Neuronal stem cell (in vitro differentiated cells): ENCODE measurements at regions not wholly inside any gene's neighbourhood (a gene's known extent, or its start where the extent isn't known, plus 50 kb on each side); places are given as distances from the start of the nearest gene placed in this dataset.

ENCODE experiments used
- DNase-seq: peaks from one replicate; pipeline ENCODE4 v3.0.0-alpha.2; 2013; ENCODE audit warnings: low spot score
- H2AFZ ChIP-seq: one replicate; pipeline ENCODE4 v1.6.1; 2013; ENCODE audit warnings: mild to moderate bottlenecking, low read length, inconsistent platforms
- H2AK5ac ChIP-seq: 2 replicates; pipeline ENCODE4 v1.6.1; 2013; ENCODE audit warnings: low read depth, mild to moderate bottlenecking, inconsistent platforms, low read length, moderate library complexity, mixed read lengths
- H2BK120ac ChIP-seq: 2 replicates; pipeline ENCODE4 v1.6.1; 2013; ENCODE audit warnings: low read depth, mild to moderate bottlenecking, inconsistent platforms, low read length, moderate library complexity, mixed read lengths
- H2BK12ac ChIP-seq: one replicate; pipeline ENCODE4 v1.6.1; 2013; ENCODE audit warnings: low read length, inconsistent platforms
- H2BK15ac ChIP-seq: 2 replicates; pipeline ENCODE4 v1.6.1; 2013; ENCODE audit warnings: mild to moderate bottlenecking, low read length, inconsistent platforms, mixed read lengths
- H2BK5ac ChIP-seq: one replicate; pipeline ENCODE4 v1.6.1; 2013; ENCODE audit warnings: inconsistent platforms, mild to moderate bottlenecking, low read length, moderate library complexity
- H3K14ac ChIP-seq: one replicate; pipeline ENCODE4 v1.6.1; 2013; ENCODE audit warnings: low read length, inconsistent platforms
- H3K18ac ChIP-seq: 2 replicates; pipeline ENCODE4 v1.6.1; 2013; ENCODE audit warnings: low read length, inconsistent platforms
- H3K23ac ChIP-seq: 2 replicates; pipeline ENCODE4 v1.6.1; 2013; ENCODE audit warnings: low read depth, mild to moderate bottlenecking, mixed read lengths, low read length, inconsistent platforms; ENCODE audit not compliant: poor library complexity
- H3K27ac ChIP-seq: replicated peaks from 3 replicates; pipeline ENCODE4 v1.5.1; 2013; ENCODE audit warnings: low read length, inconsistent platforms
- H3K27me3 ChIP-seq, 3 experiments: 2 replicates each; pipeline ENCODE4 v1.6.1; 2013; ENCODE audit warnings: low read length in 3 of 3, mild to moderate bottlenecking in 2 of 3, inconsistent platforms in 1 of 3, low read depth in 1 of 3, mixed read lengths in 1 of 3, moderate library complexity in 1 of 3; ENCODE audit not compliant: control insufficient read depth in 3 of 3, insufficient read depth in 3 of 3
- H3K36me3 ChIP-seq, 2 donors: replicated peaks in 1 of 2; 2 replicates each; pipeline ENCODE4 v1.6.1; 2013; ENCODE audit warnings: low read length in 2 of 2; ENCODE audit not compliant: control insufficient read depth in 2 of 2, insufficient read depth in 2 of 2
- H3K4ac ChIP-seq: 2 replicates; pipeline ENCODE4 v1.6.1; 2013; ENCODE audit warnings: inconsistent platforms, mild to moderate bottlenecking, low read length, moderate library complexity
- H3K4me1 ChIP-seq, 2 donors: 1 replicate in 1 of 2; 2 replicates in 1 of 2; pipeline ENCODE4 v1.6.1; 2013; ENCODE audit warnings: low read length in 2 of 2, low read depth in 1 of 2; ENCODE audit not compliant: control insufficient read depth in 2 of 2, insufficient read depth in 1 of 2
- H3K4me2 ChIP-seq: one replicate; pipeline ENCODE4 v1.6.1; 2013; ENCODE audit warnings: mild to moderate bottlenecking, low read length, inconsistent platforms; ENCODE audit not compliant: insufficient read depth, poor library complexity, severe bottlenecking
- H3K4me3 ChIP-seq, 2 donors: 2 replicates each; pipeline ENCODE4 v1.5.1; 2013; ENCODE audit warnings: low read length in 2 of 2, mild to moderate bottlenecking in 2 of 2, inconsistent platforms in 1 of 2, moderate library complexity in 1 of 2
- H3K79me1 ChIP-seq: one replicate; pipeline ENCODE4 v1.6.1; 2013; ENCODE audit warnings: low read depth, mild to moderate bottlenecking, inconsistent platforms, low read length, moderate library complexity
- H3K9ac ChIP-seq: one replicate; pipeline ENCODE4 v1.6.1; 2013; ENCODE audit warnings: mild to moderate bottlenecking, low read depth, low read length, inconsistent platforms; ENCODE audit not compliant: poor library complexity
- H3K9me3 ChIP-seq, 2 donors: replicated peaks in 1 of 2; 2 replicates each; pipeline versions ENCODE3 to v1.6.1; 2013; ENCODE audit warnings: low read length in 2 of 2, mild to moderate bottlenecking in 2 of 2, inconsistent platforms in 1 of 2, low read depth in 1 of 2, mixed read lengths in 1 of 2, moderate library complexity in 1 of 2; ENCODE audit not compliant: control insufficient read depth in 2 of 2, insufficient read depth in 1 of 2
- H4K8ac ChIP-seq: one replicate; pipeline ENCODE4 v1.6.1; 2013; ENCODE audit warnings: low read depth, mild to moderate bottlenecking, inconsistent platforms, low read length, moderate library complexity
- H4K91ac ChIP-seq: one replicate; pipeline ENCODE4 v1.6.1; 2013; ENCODE audit warnings: low read length, low read depth, mild to moderate bottlenecking, inconsistent platforms; ENCODE audit not compliant: poor library complexity
- WGBS, 2 donors: extraction: QIAGEN DNeasy Blood & Tissue Kit; methylation state at CpG; one replicate each; pipeline ENCODE4 v1.1.7; 2013; ENCODE audit warnings: missing lambda C conversion rate in 2 of 2, mixed read lengths in 1 of 2; ENCODE audit not compliant: insufficient read length in 2 of 2, insufficient replicate concordance in 1 of 2; ENCODE audit errors: extremely low coverage in 2 of 2; 5-methylcytosine and 5-hydroxymethylcytosine counted together

DNA sequence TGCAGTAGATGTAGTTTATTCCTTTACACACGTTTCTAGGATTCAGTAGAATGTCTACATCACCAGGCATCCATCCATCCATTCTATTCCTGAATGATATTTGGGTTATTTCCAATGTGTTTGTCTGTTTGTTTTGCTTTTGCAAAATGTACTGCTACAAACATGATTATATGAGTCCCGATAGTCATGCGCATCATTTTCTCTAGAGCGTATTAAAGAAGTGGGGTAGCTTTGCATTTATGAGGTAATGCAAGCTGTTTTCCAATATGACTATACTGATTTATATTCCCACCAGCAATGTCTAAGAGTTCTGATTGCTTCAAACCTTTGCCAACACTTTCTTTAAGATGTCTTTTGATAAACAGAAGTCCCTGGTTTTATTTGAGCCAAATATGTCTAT, 253.2 kb downstream of the NOVA1 start:
- H3K4me3 ChIP-seq: no peak overlapping the region
- no peaks in the 10 kb centered on the region for H3K36me3 ChIP-seq
- no peak overlapping the region for H2BK120ac ChIP-seq
- no peak overlapping the region for H2AK5ac ChIP-seq
- no peaks in the 10 kb centered on the region for H3K79me1 ChIP-seq
- H3K4me1 ChIP-seq: peaks cover 2 to 3% of the 10 kb centered on the region in 2 donors
- H4K8ac ChIP-seq: no peak overlapping the region
- H3K9me3 ChIP-seq: no peaks in the 10 kb centered on the region
- H3K18ac ChIP-seq: no peak overlapping the region
- H3K9ac ChIP-seq: no peak overlapping the region
- H2BK12ac ChIP-seq: no peak overlapping the region
- H3K27ac ChIP-seq: no peak overlapping the region
- H3K14ac ChIP-seq: no peak overlapping the region
- H3K4me2 ChIP-seq: no peak overlapping the region
- H3K4ac ChIP-seq: no peak overlapping the region
- no peak overlapping the region for H3K23ac ChIP-seq
- H2BK5ac ChIP-seq: no peak overlapping the region
- H3K27me3 ChIP-seq: no peaks in the 10 kb centered on the region
- DNase-seq: no peak
- no peak overlapping the region for H4K91ac ChIP-seq
- WGBS, 2 donors: no CpG with 5 or more reads among the region's 4 CpGs
- no peak overlapping the region for H2AFZ ChIP-seq
- no peak overlapping the region for H2BK15ac ChIP-seq

DNA sequence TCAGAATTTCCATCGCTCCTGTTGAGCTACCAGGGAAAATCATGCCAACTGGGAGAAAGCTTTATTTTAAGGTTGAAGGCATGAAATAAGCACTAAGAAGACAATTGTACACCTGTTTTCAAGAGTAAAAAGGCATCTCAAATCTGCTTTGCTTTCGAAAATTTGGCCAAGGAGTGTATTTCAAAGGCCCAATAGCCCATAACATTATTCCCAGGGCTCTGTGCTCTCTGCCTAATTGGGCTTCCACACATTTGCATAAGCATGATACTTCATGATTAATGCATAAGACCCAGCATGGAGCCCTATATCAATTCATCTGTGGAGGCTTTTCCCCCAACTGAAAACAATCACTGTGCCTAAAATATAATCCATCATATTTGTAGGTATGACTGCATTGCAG, 258.5 kb downstream of the NOVA1 start:
- Histone ChIP-seq H3K9me3 (no peaks in the 10 kb centered on the region), H3K18ac (no peak overlapping the region), H2BK15ac (no peak overlapping the region), H3K4me2 (no peak overlapping the region), H3K27me3 (no peaks in the 10 kb centered on the region), H3K14ac (no peak overlapping the region), H3K4me1 (peaks cover 2 to 3% of the 10 kb centered on the region in 2 donors), H3K4ac (no peak overlapping the region), H3K27ac (no peak overlapping the region), H2BK12ac (no peak overlapping the region), H3K4me3 (no peak overlapping the region), H2BK120ac (no peak overlapping the region), H3K36me3 (no peaks in the 10 kb centered on the region), H4K91ac (no peak overlapping the region), H2AFZ (peak overlapping the region; percentile 22), H3K79me1 (no peaks in the 10 kb centered on the region), H2AK5ac (no peak overlapping the region), H3K23ac (no peak overlapping the region), H2BK5ac (no peak overlapping the region), H4K8ac (no peak overlapping the region), H3K9ac (no peak overlapping the region)
- no CpG with 5 or more reads among the region's 2 CpGs for WGBS, 2 donors
- no peak for DNase-seq

DNA sequence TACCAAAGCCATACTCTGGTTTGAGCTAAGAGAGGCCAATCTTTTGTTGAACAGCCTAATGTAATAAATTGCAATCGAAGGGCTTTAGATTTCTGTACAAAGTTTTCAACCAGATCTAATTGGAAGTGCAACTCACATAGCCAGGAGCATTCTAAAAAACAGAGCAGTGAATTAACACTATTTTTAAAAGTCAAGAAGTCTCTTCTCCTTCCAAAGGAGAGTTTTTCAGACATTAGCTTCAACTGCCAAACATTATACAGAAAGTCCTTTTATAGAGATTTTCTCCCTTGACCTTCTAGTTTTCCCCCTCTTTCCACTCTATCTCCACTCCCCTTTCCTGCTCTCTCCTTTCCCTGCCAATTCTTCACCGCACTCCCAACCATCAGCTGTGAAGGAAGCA, 259.6 kb downstream of the NOVA1 start:
- Histone ChIP-seq H3K4me1 (no peaks in the 10 kb centered on the region), H3K4me3 (no peak overlapping the region), H4K91ac (no peak overlapping the region), H3K18ac (no peak overlapping the region), H2AK5ac (no peak overlapping the region), H3K36me3 (no peaks in the 10 kb centered on the region), H2BK12ac (no peak overlapping the region), H3K23ac (no peak overlapping the region), H3K9ac (no peak overlapping the region), H3K14ac (no peak overlapping the region), H2AFZ (no peak overlapping the region), H3K4me2 (no peak overlapping the region), H3K9me3 (no peaks in the 10 kb centered on the region), H3K27me3 (no peaks in the 10 kb centered on the region), H3K27ac (no peak overlapping the region), H2BK5ac (no peak overlapping the region), H3K79me1 (no peaks in the 10 kb centered on the region), H2BK120ac (no peak overlapping the region), H4K8ac (no peak overlapping the region), H2BK15ac (no peak overlapping the region), H3K4ac (no peak overlapping the region)
- WGBS, 2 donors: no CpG with 5 or more reads among the region's 2 CpGs
- DNase-seq: no peak

DNA sequence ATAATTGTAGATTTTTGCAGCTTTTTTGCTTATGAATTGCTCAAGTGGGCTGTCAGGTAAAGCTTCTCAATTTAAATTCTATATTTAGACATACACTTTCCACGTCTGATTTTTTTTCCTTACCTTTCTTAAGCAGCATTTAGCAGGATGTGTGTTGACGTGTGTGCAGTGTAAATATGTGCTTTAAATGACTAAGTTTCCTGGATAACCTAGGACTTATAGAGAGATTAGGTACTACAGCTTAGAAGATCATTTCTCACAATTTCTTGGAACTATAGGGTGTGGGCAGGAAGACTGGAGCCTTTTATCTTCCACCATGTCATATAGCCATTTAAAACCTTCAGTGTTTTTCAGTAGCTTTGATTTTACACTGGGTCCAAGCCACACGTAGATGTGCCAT, 263.5 kb downstream of the NOVA1 start:
- H3K18ac ChIP-seq: no peak overlapping the region
- no peaks in the 10 kb centered on the region for H3K4me1 ChIP-seq
- H2BK15ac ChIP-seq: no peak overlapping the region
- H3K9me3 ChIP-seq: no peaks in the 10 kb centered on the region
- no peaks in the 10 kb centered on the region for H3K27me3 ChIP-seq
- no peak overlapping the region for H3K4me2 ChIP-seq
- no peak overlapping the region for H2BK12ac ChIP-seq
- no peaks in the 10 kb centered on the region for H3K36me3 ChIP-seq
- H3K27ac ChIP-seq: no peak overlapping the region
- no peak overlapping the region for H2BK5ac ChIP-seq
- H3K14ac ChIP-seq: no peak overlapping the region
- no peak overlapping the region for H4K8ac ChIP-seq
- H3K79me1 ChIP-seq: no peaks in the 10 kb centered on the region
- no peak overlapping the region for H3K4me3 ChIP-seq
- no peak overlapping the region for H3K4ac ChIP-seq
- H4K91ac ChIP-seq: no peak overlapping the region
- no peak overlapping the region for H2BK120ac ChIP-seq
- no peak for DNase-seq
- no peak overlapping the region for H2AK5ac ChIP-seq
- WGBS, 2 donors: no CpG with 5 or more reads among the region's 3 CpGs
- no peak overlapping the region for H2AFZ ChIP-seq
- no peak overlapping the region for H3K9ac ChIP-seq
- H3K23ac ChIP-seq: no peak overlapping the region
